ENCODE measurements at regions not wholly inside any gene's neighbourhood (a gene's known extent, or its start where the extent isn't known, plus 50 kb on each side); places are given as distances from the start of the nearest gene placed in this dataset.
"Not testable (repeated sequence)": the region's sequence is repeated elsewhere in the genome, so short reads cannot be mapped to it uniquely, and the experiment has no call there.

DNA sequence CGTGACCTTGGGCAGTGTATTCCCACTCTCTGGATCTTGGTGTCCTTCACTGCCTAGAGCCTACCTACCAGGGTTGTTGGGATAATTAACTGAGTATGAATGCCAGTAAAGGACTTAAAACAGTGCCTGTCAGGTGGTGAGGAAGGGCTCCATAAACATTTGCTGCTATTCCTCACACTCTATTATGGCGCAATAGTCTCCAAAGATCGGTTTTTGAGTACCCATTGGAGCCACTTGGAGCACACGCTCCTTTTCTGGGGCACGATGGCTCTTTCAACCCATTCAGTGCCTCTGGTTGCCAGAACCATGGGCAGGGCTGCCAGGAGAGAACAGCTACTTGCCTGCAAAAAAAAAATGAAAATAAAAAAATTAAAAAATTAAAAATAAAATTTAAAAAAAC lies 296.6 kb upstream of the PPARGC1A start:
- no peak overlapping the region for H3K4me3 ChIP-seq
- intact Hi-C loops (cut with DNase I): no loop called here
- no peak for DNase-seq
- no peaks in the 10 kb centered on the region for H3K4me1 ChIP-seq (ENCODE audit: insufficient read depth)
- H3K27ac ChIP-seq: no peak overlapping the region
- TF ChIP-seq EP300 (IDR thresholded peaks at IDR 0.05): no peak
- no peak for TF ChIP-seq POLR2A (IDR thresholded peaks at IDR 0.05)
- 92 to 94% (median 93%) methylated on average over 5 of the region's 5 CpGs for WGBS, 3 donors
- no peaks in the 10 kb centered on the region for H3K27me3 ChIP-seq
- no peaks in the 10 kb centered on the region for H3K9me3 ChIP-seq
- H3K36me3 ChIP-seq: no peaks in the 10 kb centered on the region

DNA sequence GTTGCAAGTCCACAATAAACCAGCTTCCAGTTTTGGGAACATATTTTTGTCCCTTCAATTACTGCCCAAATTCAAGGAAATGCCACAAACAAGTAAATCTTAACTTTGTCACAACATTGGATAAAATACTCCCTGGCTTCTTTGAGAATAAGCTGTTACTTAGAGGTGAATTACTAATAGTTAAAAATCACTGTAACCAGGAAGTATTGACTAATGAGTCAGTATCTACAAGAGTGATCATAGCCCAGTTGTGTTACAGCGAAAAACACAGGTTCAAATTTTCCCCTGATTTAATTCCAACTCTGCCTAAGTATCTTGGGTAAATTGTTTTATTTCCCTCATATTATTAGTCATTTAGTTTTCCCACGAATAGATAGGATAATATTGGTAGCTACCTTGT lies 291.2 kb upstream of the PPARGC1A start:
- Histone ChIP-seq H3K27ac (no peak overlapping the region), H3K27me3 (no peaks in the 10 kb centered on the region), H3K36me3 (no peaks in the 10 kb centered on the region), H3K4me1 (ENCODE audit: insufficient read depth) (no peaks in the 10 kb centered on the region), H3K9me3 (no peaks in the 10 kb centered on the region), H3K4me3 (no peak overlapping the region)
- no peak for DNase-seq
- 80 to 88% (median 85%) methylated on average over 2 of the region's 2 CpGs for WGBS, 3 donors
- TF ChIP-seq EP300 (IDR thresholded peaks at IDR 0.05) (no peak), POLR2A (IDR thresholded peaks at IDR 0.05) (no peak)
- TF ChIP-seq, protein P1, sequence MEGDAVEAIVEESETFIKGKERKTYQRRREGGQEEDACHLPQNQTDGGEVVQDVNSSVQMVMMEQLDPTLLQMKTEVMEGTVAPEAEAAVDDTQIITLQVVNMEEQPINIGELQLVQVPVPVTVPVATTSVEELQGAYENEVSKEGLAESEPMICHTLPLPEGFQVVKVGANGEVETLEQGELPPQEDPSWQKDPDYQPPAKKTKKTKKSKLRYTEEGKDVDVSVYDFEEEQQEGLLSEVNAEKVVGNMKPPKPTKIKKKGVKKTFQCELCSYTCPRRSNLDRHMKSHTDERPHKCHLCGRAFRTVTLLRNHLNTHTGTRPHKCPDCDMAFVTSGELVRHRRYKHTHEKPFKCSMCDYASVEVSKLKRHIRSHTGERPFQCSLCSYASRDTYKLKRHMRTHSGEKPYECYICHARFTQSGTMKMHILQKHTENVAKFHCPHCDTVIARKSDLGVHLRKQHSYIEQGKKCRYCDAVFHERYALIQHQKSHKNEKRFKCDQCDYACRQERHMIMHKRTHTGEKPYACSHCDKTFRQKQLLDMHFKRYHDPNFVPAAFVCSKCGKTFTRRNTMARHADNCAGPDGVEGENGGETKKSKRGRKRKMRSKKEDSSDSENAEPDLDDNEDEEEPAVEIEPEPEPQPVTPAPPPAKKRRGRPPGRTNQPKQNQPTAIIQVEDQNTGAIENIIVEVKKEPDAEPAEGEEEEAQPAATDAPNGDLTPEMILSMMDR (IDR thresholded peaks at IDR 0.05): no peak
- intact Hi-C loops (cut with DNase I): no loop called here

DNA sequence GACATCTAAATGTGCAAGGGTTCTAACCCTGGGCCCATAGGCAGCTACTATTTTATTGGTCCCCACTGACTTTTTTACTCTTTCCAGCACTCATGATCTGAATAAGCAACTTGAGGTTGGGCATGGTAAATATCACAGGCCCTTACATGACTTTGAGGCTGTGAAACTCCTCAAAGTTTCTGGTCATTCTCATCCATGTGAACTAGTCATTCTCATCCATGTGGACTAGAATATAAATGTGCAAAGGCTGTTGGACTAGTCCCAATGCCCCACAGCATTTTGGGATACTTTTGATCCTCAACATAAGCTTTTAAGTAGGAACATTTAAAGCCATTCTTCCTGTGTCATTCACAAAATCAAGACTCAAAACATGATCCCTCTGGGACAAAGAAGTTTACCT lies 290.7 kb upstream of the PPARGC1A start:
- H3K4me1 ChIP-seq (ENCODE audit: insufficient read depth): no peaks in the 10 kb centered on the region

DNA sequence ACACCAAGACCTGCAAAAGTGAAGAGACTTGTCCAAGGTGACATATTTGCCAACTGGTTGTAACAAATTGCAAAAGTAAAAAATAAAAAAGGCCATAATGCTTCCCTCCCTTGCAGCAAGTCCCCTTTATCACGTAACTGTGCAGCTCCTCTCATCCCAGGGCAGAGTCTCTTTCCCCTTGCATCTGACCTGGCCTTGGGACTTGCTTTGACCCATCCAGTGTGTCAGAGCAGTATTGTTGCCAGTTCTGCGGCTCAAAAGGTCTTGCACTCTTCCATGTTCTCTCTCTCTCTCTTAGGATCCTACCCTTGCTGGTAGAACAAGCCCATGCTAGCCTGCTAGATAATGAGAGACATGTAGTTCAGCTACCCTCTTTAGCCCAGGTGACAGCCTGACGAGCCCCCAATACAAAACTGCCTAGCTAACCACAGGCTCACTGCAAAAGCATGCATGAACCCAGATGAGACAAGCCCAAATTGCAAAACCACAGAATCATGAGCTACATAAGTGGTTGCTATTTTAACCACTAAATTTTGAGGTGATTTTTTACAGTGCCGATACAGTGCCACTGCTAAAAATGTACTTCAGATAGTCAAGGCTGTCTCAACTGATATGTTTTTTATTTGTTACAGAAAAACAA lies 289.5 kb upstream of the PPARGC1A start:
- Histone ChIP-seq H3K4me3 (no peak overlapping the region), H3K27me3 (no peaks in the 10 kb centered on the region), H3K36me3 (no peaks in the 10 kb centered on the region), H3K4me1 (ENCODE audit: insufficient read depth) (no peaks in the 10 kb centered on the region), H3K9me3 (no peaks in the 10 kb centered on the region), H3K27ac (no peak overlapping the region)
- intact Hi-C loops (cut with DNase I): no loop called here
- WGBS, 3 donors: 83 to 92% (median 84%) methylated on average over 4 of the region's 4 CpGs
- DNase-seq: no peak
- TF ChIP-seq EP300 (IDR thresholded peaks at IDR 0.05) (no peak), POLR2A (IDR thresholded peaks at IDR 0.05) (no peak)
- TF ChIP-seq, protein P1 (IDR thresholded peaks at IDR 0.05): no peak

More for the DNA sequence above, 290.7 kb upstream of the PPARGC1A start:
- H3K4me3 ChIP-seq: no peak overlapping the region
- no peaks in the 10 kb centered on the region for H3K27me3 ChIP-seq
- TF ChIP-seq POLR2A (IDR thresholded peaks at IDR 0.05) (no peak), EP300 (IDR thresholded peaks at IDR 0.05) (no peak)
- TF ChIP-seq, protein P1 (IDR thresholded peaks at IDR 0.05): no peak
- no peak overlapping the region for H3K27ac ChIP-seq
- no peaks in the 10 kb centered on the region for H3K36me3 ChIP-seq
- intact Hi-C loops (cut with DNase I): no loop called here
- no peaks in the 10 kb centered on the region for H3K9me3 ChIP-seq
- DNase-seq: no peak

DNA sequence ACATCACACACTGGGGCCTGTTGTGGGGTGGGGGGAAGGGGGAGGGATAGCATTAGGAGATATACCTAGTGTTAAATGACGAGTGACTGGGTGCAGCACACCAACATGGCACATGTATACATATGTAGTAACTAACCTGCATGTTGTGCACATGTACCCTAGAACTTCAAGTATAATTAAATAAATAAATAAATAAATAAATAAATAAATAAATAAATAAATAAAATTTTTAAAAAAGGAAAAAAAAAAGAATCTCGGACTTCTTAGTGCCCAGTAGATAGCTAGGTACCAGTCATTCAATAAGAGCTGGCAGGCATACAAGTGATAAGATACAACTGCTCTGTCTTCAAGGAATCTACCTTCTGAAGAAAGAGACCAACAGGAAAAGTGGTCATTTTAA lies 287.6 kb upstream of the PPARGC1A start:
- H3K4me1 ChIP-seq (ENCODE audit: insufficient read depth); DNase-seq; H3K4me3 ChIP-seq; H3K27me3 ChIP-seq; H3K9me3 ChIP-seq; intact Hi-C loops (cut with DNase I); H3K36me3 ChIP-seq; H3K27ac ChIP-seq: not testable (repeated sequence)
- WGBS, 3 donors: 83 to 94% (median 90%) methylated on average over 2 of the region's 2 CpGs

Measured in ovary (tissue), 7 donors.